ENCODE measurements at regions not wholly inside any gene's neighbourhood (a gene's known extent, or its start where the extent isn't known, plus 50 kb on each side); places are given as distances from the start of the nearest gene placed in this dataset.

- DNase-seq (ENCODE audit: low read depth): no peak
Observed at GRCh38 chr4:58553679-58554078, 1443.5 kb upstream of the IGFBP7 start.

GRCh38 chr4:58553031-58553430, 1442.8 kb upstream of the IGFBP7 start:
- DNase-seq (ENCODE audit: low read depth): no peak

GRCh38 chr4:58551676-58552075, 1441.5 kb upstream of the IGFBP7 start:
- no peak for DNase-seq (ENCODE audit: low read depth)

GRCh38 chr4:58543465-58543864, 1433.3 kb upstream of the IGFBP7 start:
- no peak for DNase-seq (ENCODE audit: low read depth)

GRCh38 chr4:58541926-58542325, 1431.7 kb upstream of the IGFBP7 start:
- DNase-seq (ENCODE audit: low read depth): no peak

- DNase-seq (ENCODE audit: low read depth): no peak
Observed at GRCh38 chr4:58522765-58523382, 1412.7 kb upstream of the IGFBP7 start.

- no peak for DNase-seq (ENCODE audit: low read depth)
Observed at GRCh38 chr4:58515226-58515625, 1405.0 kb upstream of the IGFBP7 start.

- no peak for DNase-seq (ENCODE audit: low read depth)
Observed at GRCh38 chr4:58514299-58514698, 1404.1 kb upstream of the IGFBP7 start.

GRCh38 chr4:58510652-58511051, 1400.5 kb upstream of the IGFBP7 start:
- no peak for DNase-seq (ENCODE audit: low read depth)

GRCh38 chr4:58507079-58507478, 1396.9 kb upstream of the IGFBP7 start:
- DNase-seq (ENCODE audit: low read depth): no peak

- DNase-seq (ENCODE audit: low read depth): no peak
Observed at GRCh38 chr4:58502839-58503238, 1392.7 kb upstream of the IGFBP7 start.

- no peak for DNase-seq (ENCODE audit: low read depth)
Observed at GRCh38 chr4:58499182-58499581, 1389.0 kb upstream of the IGFBP7 start.

GRCh38 chr4:58491620-58492019, 1381.4 kb upstream of the IGFBP7 start:
- no peak for DNase-seq (ENCODE audit: low read depth)

GRCh38 chr4:58477950-58478349, 1367.8 kb upstream of the IGFBP7 start:
- no peak for DNase-seq (ENCODE audit: low read depth)

GRCh38 chr4:58477513-58477912, 1367.3 kb upstream of the IGFBP7 start:
- DNase-seq (ENCODE audit: low read depth): no peak

GRCh38 chr4:58475097-58475496, 1364.9 kb upstream of the IGFBP7 start:
- DNase-seq (ENCODE audit: low read depth): no peak

GRCh38 chr4:58465031-58465430, 1354.8 kb upstream of the IGFBP7 start:
- no peak for DNase-seq (ENCODE audit: low read depth)

- no peak for DNase-seq (ENCODE audit: low read depth)
Observed at GRCh38 chr4:58456727-58457384, 1346.7 kb upstream of the IGFBP7 start.

- DNase-seq (ENCODE audit: low read depth): no peak
Observed at GRCh38 chr4:58453956-58454355, 1343.8 kb upstream of the IGFBP7 start.

- no peak for DNase-seq (ENCODE audit: low read depth)
Observed at GRCh38 chr4:58451707-58452106, 1341.5 kb upstream of the IGFBP7 start.

GRCh38 chr4:58435871-58436270, 1325.7 kb upstream of the IGFBP7 start:
- no peak for DNase-seq (ENCODE audit: low read depth)

- no peak for DNase-seq (ENCODE audit: low read depth)
Observed at GRCh38 chr4:58413849-58414248, 1303.7 kb upstream of the IGFBP7 start.

GRCh38 chr4:58411904-58412303, 1301.7 kb upstream of the IGFBP7 start:
- DNase-seq (ENCODE audit: low read depth): no peak

GRCh38 chr4:58406762-58407161, 1296.6 kb upstream of the IGFBP7 start:
- DNase-seq (ENCODE audit: low read depth): no peak
